Left lung (tissue), 4 donors: ENCODE measurements at regions not wholly inside any gene's neighbourhood (a gene's known extent, or its start where the extent isn't known, plus 50 kb on each side); places are given as distances from the start of the nearest gene placed in this dataset.

Experiments used
- ATAC-seq: fragments of 200-7000 bp; cut with Tn5 transposase; one replicate; pipeline ENCODE4 v1.9.1; 2020; ENCODE audit warnings: moderate library complexity
- DNase-seq, 4 donors: peaks; one replicate each; pipeline ENCODE4 v3.0.0-alpha.2; 2013 to 2020
- H3K27ac ChIP-seq, 2 donors: fragments of 200-600 bp; sonication (generic) in 1 of 2; one replicate each; pipeline versions ENCODE4 v1.5.0 to v1.8.0; 2020 to 2021
- H3K27me3 ChIP-seq, 2 donors: fragments of 200-600 bp; sonication (generic) in 1 of 2; one replicate each; pipeline versions ENCODE4 v1.5.0 to v1.8.0; 2020 to 2021
- H3K36me3 ChIP-seq, 2 donors: fragments of 200-600 bp; sonication (generic) in 1 of 2; one replicate each; pipeline versions ENCODE4 v1.5.0 to v1.8.0; 2020 to 2021
- H3K4me1 ChIP-seq, 2 donors: fragments of 200-600 bp; one replicate each; pipeline ENCODE4 v1.8.0; 2021
- H3K4me3 ChIP-seq, 2 donors: fragments of 200-600 bp; sonication (generic) in 1 of 2; one replicate each; pipeline versions ENCODE4 v1.5.0 to v1.8.0; 2020 to 2021; ENCODE audit warnings: mild to moderate bottlenecking in 1 of 2
- H3K9me3 ChIP-seq, 2 donors: fragments of 200-600 bp; sonication (generic) in 1 of 2; one replicate each; pipeline versions ENCODE4 v1.5.0 to v1.8.0; 2020 to 2021
- CTCF ChIP-seq, 2 donors: fragments of 200-600 bp; sonication (generic) in 1 of 2; IDR thresholded peaks; one replicate each; pipeline versions ENCODE4 v1.5.0 to v1.8.0; 2021; ENCODE audit warnings: antibody characterized with exemption in 2 of 2
- intact Hi-C, 2 donors: fragments of 100-400 bp; cut with DNase I; formaldehyde crosslinking; loops; one replicate each; pipeline versions ENCODE4 v1.11.2 to v1.14.2; 2022
- donor health status: DM: no; HTN: yes; CAD: no.
- donor health status: DM: no; HTN: no; CAD: no.

- intact Hi-C loops = no loop called here
- DNase-seq (no peak), ATAC-seq (no peak)
- no peaks in the 10 kb centered on the region for H3K27me3 ChIP-seq
- H3K4me3 ChIP-seq = no peak overlapping the region
- TF ChIP-seq CTCF (IDR thresholded peaks at IDR 0.05) = no peak
- peaks cover 0 to 15% of the 10 kb centered on the region in 2 donors for H3K4me1 ChIP-seq
- no peaks in the 10 kb centered on the region for H3K36me3 ChIP-seq
- no peak overlapping the region for H3K27ac ChIP-seq
- peaks cover 0 to 6% of the 10 kb centered on the region in 2 donors for H3K9me3 ChIP-seq
These were observed 441.1 kb downstream of the MEIS1 start for GRCh38 chr2:66875941-66876462.

- Histone ChIP-seq H3K9me3 (peaks cover 0 to 5% of the 10 kb centered on the region in 2 donors), H3K27me3 (no peaks in the 10 kb centered on the region), H3K4me3 (no peak overlapping the region), H3K27ac (no peak overlapping the region), H3K4me1 (no peaks in the 10 kb centered on the region), H3K36me3 (no peaks in the 10 kb centered on the region)
- no peak for ATAC-seq
- intact Hi-C loops = no loop called here
- DNase-seq = no peak
- no peak for TF ChIP-seq CTCF (IDR thresholded peaks at IDR 0.05)
These were observed 451.0 kb downstream of the MEIS1 start for GRCh38 chr2:66885775-66886383.

GRCh38 chr2:66888246-66888645 lies 453.3 kb downstream of the MEIS1 start:
- H3K27me3 ChIP-seq = no peaks in the 10 kb centered on the region
- no peaks in the 10 kb centered on the region for H3K36me3 ChIP-seq
- H3K9me3 ChIP-seq = peaks cover 0 to 5% of the 10 kb centered on the region in 2 donors
- intact Hi-C loops = no loop called here
- H3K4me1 ChIP-seq = no peaks in the 10 kb centered on the region
- ATAC-seq (no peak), DNase-seq (no peak)
- H3K4me3 ChIP-seq = no peak overlapping the region
- TF ChIP-seq CTCF (IDR thresholded peaks at IDR 0.05) = no peak
- H3K27ac ChIP-seq = no peak overlapping the region

GRCh38 chr2:66888791-66889631 lies 454.1 kb downstream of the MEIS1 start:
- TF ChIP-seq CTCF (IDR thresholded peaks at IDR 0.05) = no peak
- intact Hi-C loops = no loop called here
- peak overlapping the region in 1 of 2 donors; percentile 57 for H3K27ac ChIP-seq

GRCh38 chr2:66889632-66889882 lies 454.6 kb downstream of the MEIS1 start:
- Histone ChIP-seq H3K36me3 (no peaks in the 10 kb centered on the region), H3K4me3 (no peak overlapping the region), H3K27me3 (no peaks in the 10 kb centered on the region), H3K4me1 (no peaks in the 10 kb centered on the region), H3K9me3 (peaks cover 0 to 3% of the 10 kb centered on the region in 2 donors), H3K27ac (peak overlapping the region in 1 of 2 donors; percentile 57)
- intact Hi-C loops = no loop called here
- ATAC-seq (no peak), DNase-seq (no peak)
- TF ChIP-seq CTCF (IDR thresholded peaks at IDR 0.05) = no peak

More at GRCh38 chr2:66888791-66889631, 454.1 kb downstream of the MEIS1 start:
- Histone ChIP-seq H3K27me3 (no peaks in the 10 kb centered on the region), H3K9me3 (peaks cover 0 to 5% of the 10 kb centered on the region in 2 donors), H3K36me3 (no peaks in the 10 kb centered on the region), H3K4me1 (no peaks in the 10 kb centered on the region), H3K4me3 (no peak overlapping the region)
- ATAC-seq (peak; percentile 71), DNase-seq (peak in 3 of 4 donors; percentile 33 to 92 (median 86))
